Ovary (tissue), 3 donors: ENCODE measurements at regions not wholly inside any gene's neighbourhood (a gene's known extent, or its start where the extent isn't known, plus 50 kb on each side); places are given as distances from the start of the nearest gene placed in this dataset.

Source experiments
- EP300 ChIP-seq: sonication (generic); formaldehyde crosslinking; IDR thresholded peaks from one replicate; pipeline ENCODE4 v1.6.1; 2017; ENCODE audit warnings: antibody characterized with exemption
- POLR2A ChIP-seq: fragments of 450-650 bp; IDR thresholded peaks from one replicate; pipeline ENCODE4 v1.6.1; 2017; ENCODE audit warnings: antibody characterized with exemption, mild to moderate bottlenecking, moderate library complexity
- TF ChIP-seq, protein P1 (sequence below), 3 donors: fragments of 450-650 bp in 2 of 3; fragments of 200-600 bp in 1 of 3; IDR thresholded peaks; one replicate each; pipeline versions ENCODE4 v1.5.1 to v1.8.0; 2016 to 2022; ENCODE audit warnings: antibody characterized with exemption in 3 of 3, mild to moderate bottlenecking in 1 of 3
- donor health status: DM: no; HTN: no; CAD: no.

DNA sequence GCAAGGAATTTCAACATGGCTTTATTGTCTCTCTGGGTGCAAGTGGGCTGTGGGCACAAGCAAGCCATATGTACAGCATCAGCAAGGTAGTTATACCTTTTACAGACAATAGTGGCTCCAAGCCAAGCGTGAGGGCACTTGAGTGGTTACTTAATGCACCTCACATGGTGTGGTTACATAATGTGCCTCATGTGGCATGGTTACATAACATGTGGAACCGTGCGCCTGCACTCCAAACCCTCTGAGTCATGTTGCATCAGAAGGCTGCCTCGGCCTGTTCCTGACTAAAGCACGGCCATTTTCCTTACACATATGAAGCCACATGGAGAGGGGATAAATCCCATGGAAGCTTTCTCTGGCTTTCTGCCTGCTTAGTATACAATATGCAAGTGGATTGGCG lies 150.9 kb downstream of the OSTF1 start:
- TF ChIP-seq, protein P1, sequence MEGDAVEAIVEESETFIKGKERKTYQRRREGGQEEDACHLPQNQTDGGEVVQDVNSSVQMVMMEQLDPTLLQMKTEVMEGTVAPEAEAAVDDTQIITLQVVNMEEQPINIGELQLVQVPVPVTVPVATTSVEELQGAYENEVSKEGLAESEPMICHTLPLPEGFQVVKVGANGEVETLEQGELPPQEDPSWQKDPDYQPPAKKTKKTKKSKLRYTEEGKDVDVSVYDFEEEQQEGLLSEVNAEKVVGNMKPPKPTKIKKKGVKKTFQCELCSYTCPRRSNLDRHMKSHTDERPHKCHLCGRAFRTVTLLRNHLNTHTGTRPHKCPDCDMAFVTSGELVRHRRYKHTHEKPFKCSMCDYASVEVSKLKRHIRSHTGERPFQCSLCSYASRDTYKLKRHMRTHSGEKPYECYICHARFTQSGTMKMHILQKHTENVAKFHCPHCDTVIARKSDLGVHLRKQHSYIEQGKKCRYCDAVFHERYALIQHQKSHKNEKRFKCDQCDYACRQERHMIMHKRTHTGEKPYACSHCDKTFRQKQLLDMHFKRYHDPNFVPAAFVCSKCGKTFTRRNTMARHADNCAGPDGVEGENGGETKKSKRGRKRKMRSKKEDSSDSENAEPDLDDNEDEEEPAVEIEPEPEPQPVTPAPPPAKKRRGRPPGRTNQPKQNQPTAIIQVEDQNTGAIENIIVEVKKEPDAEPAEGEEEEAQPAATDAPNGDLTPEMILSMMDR (IDR thresholded peaks at IDR 0.05), result no peak
- TF ChIP-seq POLR2A (no peak), EP300 (no peak)
